ENCODE measurements at regions not wholly inside any gene's neighbourhood (a gene's known extent, or its start where the extent isn't known, plus 50 kb on each side); places are given as distances from the start of the nearest gene placed in this dataset.
"Not testable (repeated sequence)": the region's sequence is repeated elsewhere in the genome, so short reads cannot be mapped to it uniquely, and the experiment has no call there.

DNA sequence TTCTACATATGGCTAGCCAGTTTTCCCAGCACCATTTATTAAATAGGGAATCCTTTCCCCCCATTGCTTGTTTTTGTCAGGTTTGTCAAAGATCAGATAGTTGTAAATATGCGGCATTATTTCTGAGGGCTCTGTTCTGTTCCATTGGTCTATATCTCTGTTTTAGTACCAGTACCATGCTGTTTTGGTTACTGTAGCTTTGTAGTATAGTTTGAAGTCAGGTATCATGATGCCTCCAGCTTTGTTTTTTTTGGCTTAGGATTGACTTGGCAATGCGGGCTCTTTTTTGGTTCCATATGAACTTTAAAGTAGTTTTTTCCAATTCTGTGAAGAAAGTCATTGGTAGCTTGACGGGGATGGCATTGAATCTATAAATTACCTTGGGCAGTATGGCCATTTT is 60.0 kb upstream of the GPC3 start:
- FAIRE-seq: not testable (repeated sequence)

- not testable (repeated sequence) for FAIRE-seq
Measured at GRCh38 chrX:134067107-134067506, 81.7 kb upstream of the GPC3 start.

GRCh38 chrX:134071899-134072298 is 86.5 kb upstream of the GPC3 start:
- not testable (repeated sequence) for FAIRE-seq

- FAIRE-seq: no peak
Measured at GRCh38 chrX:134073341-134073740, 87.9 kb upstream of the GPC3 start.

DNA sequence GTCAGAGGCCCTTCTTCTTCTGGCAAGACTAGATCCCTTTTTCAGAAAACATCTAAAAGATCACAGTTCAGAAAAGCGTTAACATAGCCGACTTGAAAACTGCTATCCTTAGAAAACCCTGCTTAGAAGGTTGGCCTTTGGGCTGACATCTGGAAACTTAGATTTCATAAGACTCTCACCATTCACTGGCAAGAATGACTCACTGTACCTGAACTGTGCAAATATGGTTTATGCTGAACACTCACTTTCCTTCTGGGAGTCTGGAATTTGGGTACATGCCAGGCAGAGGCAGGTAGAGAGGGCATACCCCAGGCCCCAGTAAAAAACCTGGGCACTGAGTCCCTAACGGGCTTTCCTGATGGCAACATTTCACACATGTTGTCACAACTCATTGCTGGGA is 88.8 kb upstream of the GPC3 start:
- no peak for FAIRE-seq

DNA sequence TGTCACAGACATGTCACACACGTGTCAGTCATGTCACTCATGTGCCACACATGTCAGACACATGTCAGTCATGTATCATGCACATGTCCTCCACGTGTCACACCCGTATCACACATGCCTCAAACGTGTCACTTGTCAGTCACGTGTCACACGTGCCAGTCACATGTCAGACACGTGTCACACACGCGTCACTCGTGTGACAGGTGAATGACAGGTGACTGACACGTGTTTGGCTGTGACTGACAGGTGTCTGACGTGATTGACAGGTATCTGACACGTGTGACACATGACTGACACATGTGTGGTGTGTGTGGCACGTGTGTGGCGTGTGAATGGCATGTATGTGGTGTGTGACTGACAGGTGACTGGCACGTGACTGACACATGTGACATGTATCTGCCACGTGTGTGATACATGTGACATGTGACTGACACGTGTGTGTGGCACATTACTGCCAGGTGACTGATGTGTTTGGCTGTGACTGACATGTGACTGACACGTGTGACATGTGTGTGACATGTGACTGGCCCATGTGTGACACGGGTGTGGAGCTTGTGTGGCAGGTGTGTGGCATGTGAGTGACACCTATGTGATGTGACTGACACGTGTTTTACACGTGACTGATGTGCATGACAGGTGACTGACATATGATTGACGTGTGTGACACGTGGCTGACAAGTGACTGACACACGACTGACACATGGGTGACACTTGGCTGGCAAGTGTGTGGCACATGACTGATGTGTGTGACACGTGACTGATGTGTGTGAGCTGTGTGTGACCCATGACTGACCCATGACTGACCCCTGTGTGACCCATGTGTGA is 90.7 kb upstream of the GPC3 start:
- no peak for FAIRE-seq

- FAIRE-seq: no peak
Measured at GRCh38 chrX:134095366-134095765, 110.0 kb upstream of the GPC3 start.

GRCh38 chrX:134101636-134102035 is 116.2 kb upstream of the GPC3 start:
- FAIRE-seq: no peak

GRCh38 chrX:134115270-134115669 is 121.7 kb upstream of the CCDC160 start:
- no peak for FAIRE-seq

GRCh38 chrX:134137341-134137740 is 99.6 kb upstream of the CCDC160 start:
- FAIRE-seq: no peak

- no peak for FAIRE-seq
Measured at GRCh38 chrX:134139090-134139489, 97.9 kb upstream of the CCDC160 start.

- peak; percentile 85 for FAIRE-seq
Measured at GRCh38 chrX:134144231-134144630, 92.8 kb upstream of the CCDC160 start.

GRCh38 chrX:134146493-134146892 is 90.5 kb upstream of the CCDC160 start:
- FAIRE-seq: no peak

DNA sequence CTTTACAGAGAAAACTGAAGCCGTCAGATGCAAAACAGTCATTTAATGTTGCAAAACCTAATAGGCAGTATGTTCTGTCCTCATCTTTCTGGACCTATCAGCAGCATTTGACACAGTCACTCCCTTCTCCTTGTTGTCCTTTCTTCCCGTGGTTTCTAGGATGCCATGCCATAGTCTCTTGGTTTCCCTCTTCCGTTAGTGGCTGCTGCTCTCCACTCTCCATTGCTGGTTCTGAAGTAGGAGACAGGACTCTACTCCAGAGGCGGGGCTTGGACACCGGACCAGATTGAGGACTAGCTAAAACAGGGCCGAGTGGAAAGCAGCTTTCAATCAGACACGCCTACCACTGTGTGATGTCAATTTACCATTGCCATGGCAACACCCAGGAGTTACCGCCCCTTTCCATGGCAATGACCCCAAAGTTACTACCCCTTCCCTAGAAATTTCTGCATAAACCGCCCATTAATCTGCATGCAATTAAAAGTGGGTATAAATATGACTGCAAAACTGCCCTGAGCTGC is 88.8 kb upstream of the CCDC160 start:
- FAIRE-seq: no peak

DNA sequence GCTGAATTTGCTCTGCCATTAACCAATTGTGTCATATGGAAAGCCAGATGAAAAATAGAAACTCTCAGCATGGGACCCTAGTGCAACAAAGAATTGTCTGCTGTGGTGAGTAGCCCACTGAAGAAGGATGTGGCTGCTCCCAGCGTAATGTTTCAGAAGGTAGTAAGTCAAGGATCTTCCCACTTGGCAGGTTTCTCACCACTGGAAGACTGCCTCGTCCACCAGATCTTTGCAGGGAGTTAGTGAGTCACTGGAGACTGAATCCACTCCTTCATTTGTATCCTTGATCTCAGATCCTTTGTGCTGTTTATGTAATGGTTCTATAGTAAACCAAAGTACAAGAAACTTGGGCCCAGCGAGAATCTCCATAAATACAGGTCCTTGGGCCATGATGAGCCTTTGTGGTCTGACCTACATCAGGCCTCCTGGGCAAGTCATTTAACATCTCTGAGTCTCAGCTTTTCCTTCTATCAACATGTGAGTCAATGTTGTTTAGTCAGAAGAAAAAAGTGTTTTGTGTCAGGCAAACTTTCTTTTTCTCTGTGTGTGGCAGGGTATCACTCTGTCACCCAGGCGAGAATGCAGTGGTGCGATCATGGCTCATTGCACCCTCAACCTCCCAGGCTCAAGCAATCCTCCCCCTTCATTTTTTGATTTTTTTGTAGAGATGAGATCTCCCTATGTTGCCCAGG is 78.0 kb upstream of the CCDC160 start:
- FAIRE-seq: no peak

- FAIRE-seq: no peak
Measured at GRCh38 chrX:134161162-134161561, 75.8 kb upstream of the CCDC160 start.

GRCh38 chrX:134162032-134162431 is 75.0 kb upstream of the CCDC160 start:
- FAIRE-seq: no peak

GRCh38 chrX:134163836-134164235 is 73.1 kb upstream of the CCDC160 start:
- no peak for FAIRE-seq

DNA sequence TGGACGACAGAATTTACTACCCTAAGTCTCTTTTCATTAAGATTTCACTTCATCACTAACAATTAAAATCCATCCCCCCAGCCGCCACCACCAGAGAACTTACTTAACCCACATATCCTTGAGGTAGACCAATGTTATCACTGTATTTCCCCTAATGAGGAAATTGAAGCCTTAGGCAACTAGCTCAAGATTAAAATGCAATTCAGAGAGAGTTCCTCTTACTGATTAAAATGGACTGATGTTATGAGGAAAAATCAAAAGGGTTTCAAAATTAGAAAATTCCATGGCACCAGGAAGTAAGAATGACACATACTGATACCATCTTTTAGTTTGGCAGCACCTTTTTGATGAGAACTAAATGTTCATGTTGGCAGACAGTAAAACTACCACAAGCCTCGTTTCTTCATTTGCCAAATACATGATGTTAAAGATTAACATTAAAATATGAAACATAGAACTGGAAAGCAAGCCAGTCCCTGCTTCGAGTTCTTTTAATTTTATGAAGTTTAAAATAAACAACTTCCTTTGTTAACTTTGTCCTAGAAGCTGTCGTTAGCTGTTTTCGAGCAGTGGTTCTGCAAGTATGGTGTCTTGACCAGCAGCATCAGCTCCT is 69.3 kb upstream of the CCDC160 start:
- FAIRE-seq: no peak

DNA sequence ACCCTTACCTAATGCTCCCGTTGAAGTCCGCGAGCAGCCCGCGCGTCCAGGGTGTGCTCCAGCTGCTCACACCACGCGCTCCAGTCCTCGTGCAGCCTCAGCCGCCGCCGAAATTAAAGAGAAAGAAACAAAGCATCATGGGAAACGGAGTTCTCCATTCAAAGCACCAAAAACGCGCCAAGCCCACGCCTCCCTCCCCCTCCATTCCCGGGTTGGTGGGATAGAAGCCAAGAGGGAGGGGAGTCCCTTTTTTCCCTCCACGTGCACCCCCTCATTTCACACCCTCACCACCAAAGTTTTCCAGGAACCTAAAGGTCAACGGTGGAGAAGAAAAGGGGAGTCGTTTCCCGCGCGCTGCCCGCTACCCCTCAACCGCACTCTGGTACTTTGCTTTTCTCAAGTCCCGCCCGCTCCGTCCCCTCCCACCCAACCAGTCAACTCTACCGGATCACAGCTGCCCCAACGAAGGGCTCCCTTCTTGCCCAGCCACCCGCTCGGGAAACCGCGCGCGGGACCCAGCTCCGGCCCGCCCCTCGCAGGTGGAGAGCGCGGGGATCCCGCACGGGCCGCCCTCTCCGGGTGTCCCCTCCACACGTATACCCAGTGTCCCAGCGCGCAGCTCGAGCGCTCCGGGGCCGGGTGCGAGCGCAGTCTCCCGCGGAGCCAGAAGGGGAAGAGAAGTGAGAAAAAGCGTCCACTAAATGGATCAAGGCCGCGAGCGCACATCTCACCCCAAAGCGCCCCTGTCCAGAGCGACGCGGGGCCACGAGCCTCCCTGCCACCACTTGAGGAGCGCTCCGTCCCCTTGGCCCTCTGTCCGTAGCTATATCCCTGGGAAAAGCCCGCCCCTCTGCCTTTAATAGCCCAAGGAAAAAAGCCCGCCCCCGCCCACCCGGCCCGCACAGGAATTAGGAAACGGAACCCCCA is 65.1 kb upstream of the CCDC160 start:
- FAIRE-seq: no peak

GRCh38 chrX:134172588-134173259 is 64.3 kb upstream of the CCDC160 start:
- no peak for FAIRE-seq

Data from A204.1 (cell line).